ENCODE measurements at regions not wholly inside any gene's neighbourhood (a gene's known extent, or its start where the extent isn't known, plus 50 kb on each side); places are given as distances from the start of the nearest gene placed in this dataset.

- H3K4me3 ChIP-seq (ENCODE audit: low read length), result no peak overlapping the region
- TF ChIP-seq ZNF274 (IDR thresholded peaks at IDR 0.05; ENCODE audit: low read depth, low read length), result no peak
Observed at GRCh38 chr9:28332648-28333047, 759.4 kb upstream of the C9orf72 start.

- no peak for TF ChIP-seq ZNF274 (IDR thresholded peaks at IDR 0.05; ENCODE audit: low read depth, low read length)
- H3K4me3 ChIP-seq (ENCODE audit: low read length), result no peak overlapping the region
Observed at GRCh38 chr9:28341913-28342312, 768.6 kb upstream of the C9orf72 start.

- no peak for TF ChIP-seq ZNF274 (IDR thresholded peaks at IDR 0.05; ENCODE audit: low read depth, low read length)
- no peak overlapping the region for H3K4me3 ChIP-seq (ENCODE audit: low read length)
Observed at GRCh38 chr9:28342815-28343338, 769.6 kb upstream of the C9orf72 start.

GRCh38 chr9:28363151-28363562 is 789.9 kb upstream of the C9orf72 start:
- TF ChIP-seq ZNF274 (IDR thresholded peaks at IDR 0.05; ENCODE audit: low read depth, low read length), result no peak
- no peak overlapping the region for H3K4me3 ChIP-seq (ENCODE audit: low read length)

GRCh38 chr9:28365020-28365640 is 791.8 kb upstream of the C9orf72 start:
- no peak for TF ChIP-seq ZNF274 (IDR thresholded peaks at IDR 0.05; ENCODE audit: low read depth, low read length)
- H3K4me3 ChIP-seq (ENCODE audit: low read length), result no peak overlapping the region

- no peak overlapping the region for H3K4me3 ChIP-seq (ENCODE audit: low read length)
- TF ChIP-seq ZNF274 (IDR thresholded peaks at IDR 0.05; ENCODE audit: low read depth, low read length), result no peak
Observed at GRCh38 chr9:28365728-28366127, 792.4 kb upstream of the C9orf72 start.

GRCh38 chr9:28378231-28378630 is 805.0 kb upstream of the C9orf72 start:
- TF ChIP-seq ZNF274 (IDR thresholded peaks at IDR 0.05; ENCODE audit: low read depth, low read length), result no peak
- H3K4me3 ChIP-seq (ENCODE audit: low read length), result no peak overlapping the region

GRCh38 chr9:28379082-28379481 is 805.8 kb upstream of the C9orf72 start:
- H3K4me3 ChIP-seq (ENCODE audit: low read length), result no peak overlapping the region
- no peak for TF ChIP-seq ZNF274 (IDR thresholded peaks at IDR 0.05; ENCODE audit: low read depth, low read length)

- no peak for TF ChIP-seq ZNF274 (IDR thresholded peaks at IDR 0.05; ENCODE audit: low read depth, low read length)
- H3K4me3 ChIP-seq (ENCODE audit: low read length), result no peak overlapping the region
Observed at GRCh38 chr9:28389411-28389810, 816.1 kb upstream of the C9orf72 start.

- TF ChIP-seq ZNF274 (IDR thresholded peaks at IDR 0.05; ENCODE audit: low read depth, low read length), result no peak
- no peak overlapping the region for H3K4me3 ChIP-seq (ENCODE audit: low read length)
Observed at GRCh38 chr9:28394774-28395173, 821.5 kb upstream of the C9orf72 start.

GRCh38 chr9:28396058-28396457 is 822.8 kb upstream of the C9orf72 start:
- no peak for TF ChIP-seq ZNF274 (IDR thresholded peaks at IDR 0.05; ENCODE audit: low read depth, low read length)

GRCh38 chr9:28407351-28407750 is 834.1 kb upstream of the C9orf72 start:
- H3K4me3 ChIP-seq (ENCODE audit: low read length), result no peak overlapping the region
- no peak for TF ChIP-seq ZNF274 (IDR thresholded peaks at IDR 0.05; ENCODE audit: low read depth, low read length)

More at GRCh38 chr9:28396058-28396457, 822.8 kb upstream of the C9orf72 start:
- H3K4me3 ChIP-seq (ENCODE audit: low read length), result no peak overlapping the region

GRCh38 chr9:28409919-28410318 is 836.6 kb upstream of the C9orf72 start:
- H3K4me3 ChIP-seq (ENCODE audit: low read length), result no peak overlapping the region
- TF ChIP-seq ZNF274 (IDR thresholded peaks at IDR 0.05; ENCODE audit: low read depth, low read length), result no peak

GRCh38 chr9:28410411-28410810 is 837.1 kb upstream of the C9orf72 start:
- TF ChIP-seq ZNF274 (IDR thresholded peaks at IDR 0.05; ENCODE audit: low read depth, low read length), result no peak
- H3K4me3 ChIP-seq (ENCODE audit: low read length), result no peak overlapping the region

GRCh38 chr9:28413471-28413870 is 840.2 kb upstream of the C9orf72 start:
- no peak overlapping the region for H3K4me3 ChIP-seq (ENCODE audit: low read length)
- TF ChIP-seq ZNF274 (IDR thresholded peaks at IDR 0.05; ENCODE audit: low read depth, low read length), result no peak

- no peak overlapping the region for H3K4me3 ChIP-seq (ENCODE audit: low read length)
- no peak for TF ChIP-seq ZNF274 (IDR thresholded peaks at IDR 0.05; ENCODE audit: low read depth, low read length)
Observed at GRCh38 chr9:28423255-28423654, 850.0 kb upstream of the C9orf72 start.

All from GM08714 (cell line).